Neural cell (in vitro differentiated cells): ENCODE measurements at regions not wholly inside any gene's neighbourhood (a gene's known extent, or its start where the extent isn't known, plus 50 kb on each side); places are given as distances from the start of the nearest gene placed in this dataset.

Experiments used
- CTCF ChIP-seq: fragments of 450-650 bp; IDR thresholded peaks from 2 replicates; pipeline ENCODE4 v1.5.1; 2014; ENCODE audit warnings: antibody characterized with exemption, mild to moderate bottlenecking, moderate library complexity; ENCODE audit not compliant: poor library complexity, severe bottlenecking
- EP300 ChIP-seq: fragments of 450-650 bp; conservative IDR thresholded peaks from 2 replicates; pipeline ENCODE4 v1.6.1; 2014; ENCODE audit warnings: antibody characterized with exemption, mild to moderate bottlenecking, moderate library complexity; ENCODE audit not compliant: poor library complexity, severe bottlenecking
- EZH2 ChIP-seq: fragments of 200-600, 300-800 bp; shearing (Covaris generic), sonication (generic); IDR thresholded peaks from 2 replicates; pipeline ENCODE4 v1.6.1; 2014; ENCODE audit warnings: antibody characterized with exemption, low read length, borderline replicate concordance, mild to moderate bottlenecking; ENCODE audit not compliant: insufficient read depth, poor library complexity, severe bottlenecking
- POLR2AphosphoS5 ChIP-seq: IDR thresholded peaks from 2 replicates; pipeline ENCODE4 v1.6.1; 2012
- RAD21 ChIP-seq: fragments of 450-650 bp; conservative IDR thresholded peaks from 2 replicates; pipeline ENCODE4 v1.6.1; 2014; ENCODE audit warnings: antibody characterized with exemption, mild to moderate bottlenecking, moderate library complexity
- REST ChIP-seq: IDR thresholded peaks from 2 replicates; pipeline ENCODE4 v1.6.1; 2012; ENCODE audit warnings: borderline replicate concordance
- SMC3 ChIP-seq: fragments of 450-650 bp; conservative IDR thresholded peaks from 2 replicates; pipeline ENCODE4 v1.6.1; 2014; ENCODE audit warnings: antibody characterized with exemption, mild to moderate bottlenecking, moderate library complexity; ENCODE audit not compliant: poor library complexity
- TAF1 ChIP-seq: IDR thresholded peaks from 2 replicates; pipeline ENCODE4 v1.6.1; 2012; ENCODE audit warnings: low read depth

- TF ChIP-seq CTCF (no peak), POLR2AphosphoS5 (no peak), EP300 (no peak), TAF1 (no peak), SMC3 (no peak), EZH2 (no peak), RAD21 (no peak), REST (no peak)
Observed at GRCh38 chr12:91267039-91267438, 84.4 kb upstream of the DCN start.
